ENCODE measurements at regions not wholly inside any gene's neighbourhood (a gene's known extent, or its start where the extent isn't known, plus 50 kb on each side); places are given as distances from the start of the nearest gene placed in this dataset.

GRCh38 chr18:39296293-39296888 is 1730.8 kb upstream of the CELF4 start:
- TF ChIP-seq FOXP2 (optimal IDR thresholded peaks at IDR 0.05; ENCODE audit: borderline replicate concordance, extremely low read depth, extremely low read length, insufficient read depth) (no peak), TAF1 (IDR thresholded peaks at IDR 0.05; ENCODE audit: borderline replicate concordance, insufficient read depth, low read length) (no peak), POLR2AphosphoS5 (IDR thresholded peaks at IDR 0.05; ENCODE audit: low read depth, low read length) (no peak), SIN3A (IDR thresholded peaks at IDR 0.05; ENCODE audit: borderline replicate concordance, insufficient read depth, low read length) (no peak)
- TF ChIP-seq, protein P1, sequence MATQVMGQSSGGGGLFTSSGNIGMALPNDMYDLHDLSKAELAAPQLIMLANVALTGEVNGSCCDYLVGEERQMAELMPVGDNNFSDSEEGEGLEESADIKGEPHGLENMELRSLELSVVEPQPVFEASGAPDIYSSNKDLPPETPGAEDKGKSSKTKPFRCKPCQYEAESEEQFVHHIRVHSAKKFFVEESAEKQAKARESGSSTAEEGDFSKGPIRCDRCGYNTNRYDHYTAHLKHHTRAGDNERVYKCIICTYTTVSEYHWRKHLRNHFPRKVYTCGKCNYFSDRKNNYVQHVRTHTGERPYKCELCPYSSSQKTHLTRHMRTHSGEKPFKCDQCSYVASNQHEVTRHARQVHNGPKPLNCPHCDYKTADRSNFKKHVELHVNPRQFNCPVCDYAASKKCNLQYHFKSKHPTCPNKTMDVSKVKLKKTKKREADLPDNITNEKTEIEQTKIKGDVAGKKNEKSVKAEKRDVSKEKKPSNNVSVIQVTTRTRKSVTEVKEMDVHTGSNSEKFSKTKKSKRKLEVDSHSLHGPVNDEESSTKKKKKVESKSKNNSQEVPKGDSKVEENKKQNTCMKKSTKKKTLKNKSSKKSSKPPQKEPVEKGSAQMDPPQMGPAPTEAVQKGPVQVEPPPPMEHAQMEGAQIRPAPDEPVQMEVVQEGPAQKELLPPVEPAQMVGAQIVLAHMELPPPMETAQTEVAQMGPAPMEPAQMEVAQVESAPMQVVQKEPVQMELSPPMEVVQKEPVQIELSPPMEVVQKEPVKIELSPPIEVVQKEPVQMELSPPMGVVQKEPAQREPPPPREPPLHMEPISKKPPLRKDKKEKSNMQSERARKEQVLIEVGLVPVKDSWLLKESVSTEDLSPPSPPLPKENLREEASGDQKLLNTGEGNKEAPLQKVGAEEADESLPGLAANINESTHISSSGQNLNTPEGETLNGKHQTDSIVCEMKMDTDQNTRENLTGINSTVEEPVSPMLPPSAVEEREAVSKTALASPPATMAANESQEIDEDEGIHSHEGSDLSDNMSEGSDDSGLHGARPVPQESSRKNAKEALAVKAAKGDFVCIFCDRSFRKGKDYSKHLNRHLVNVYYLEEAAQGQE (IDR thresholded peaks at IDR 0.05; ENCODE audit: insufficient read depth in 1 of 2, low read depth in 2 of 2, low read length in 2 of 2), result no peak

GRCh38 chr18:39276764-39277163 is 1711.2 kb upstream of the CELF4 start:
- TF ChIP-seq SIN3A (IDR thresholded peaks at IDR 0.05; ENCODE audit: borderline replicate concordance, insufficient read depth, low read length) (no peak), POLR2AphosphoS5 (IDR thresholded peaks at IDR 0.05; ENCODE audit: low read depth, low read length) (no peak), FOXP2 (optimal IDR thresholded peaks at IDR 0.05; ENCODE audit: borderline replicate concordance, extremely low read depth, extremely low read length, insufficient read depth) (no peak), TAF1 (IDR thresholded peaks at IDR 0.05; ENCODE audit: borderline replicate concordance, insufficient read depth, low read length) (no peak)
- TF ChIP-seq, protein P1 (IDR thresholded peaks at IDR 0.05; ENCODE audit: insufficient read depth in 1 of 2, low read depth in 2 of 2, low read length in 2 of 2), result no peak

DNA sequence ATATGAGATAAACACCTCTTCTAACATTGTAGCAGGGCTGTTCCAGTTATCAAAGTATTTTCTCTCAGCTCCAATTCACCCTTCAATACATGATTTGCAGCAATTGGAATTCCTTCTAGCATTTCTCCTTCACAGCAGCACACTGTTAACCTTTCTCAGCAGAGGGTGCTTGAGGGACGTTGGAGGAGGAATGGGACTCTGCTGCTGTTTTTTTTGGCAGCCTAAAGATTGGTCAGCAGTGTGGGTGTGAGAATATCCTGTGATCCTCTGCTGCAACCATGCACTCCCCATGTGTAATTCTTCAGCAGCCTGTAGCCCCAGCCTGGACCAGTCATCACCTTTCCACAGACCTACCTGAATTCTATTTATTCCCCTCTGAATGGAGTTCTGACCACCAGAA is 1708.9 kb upstream of the CELF4 start:
- no peak for TF ChIP-seq SIN3A (IDR thresholded peaks at IDR 0.05; ENCODE audit: borderline replicate concordance, insufficient read depth, low read length)
- TF ChIP-seq, protein P1 (IDR thresholded peaks at IDR 0.05; ENCODE audit: insufficient read depth in 1 of 2, low read depth in 2 of 2, low read length in 2 of 2), result no peak
- TF ChIP-seq TAF1 (IDR thresholded peaks at IDR 0.05; ENCODE audit: borderline replicate concordance, insufficient read depth, low read length), result no peak
- TF ChIP-seq POLR2AphosphoS5 (IDR thresholded peaks at IDR 0.05; ENCODE audit: low read depth, low read length), result no peak

GRCh38 chr18:39272230-39272629 is 1706.6 kb upstream of the CELF4 start:
- TF ChIP-seq, protein P1 (IDR thresholded peaks at IDR 0.05; ENCODE audit: insufficient read depth in 1 of 2, low read depth in 2 of 2, low read length in 2 of 2), result no peak
- TF ChIP-seq POLR2AphosphoS5 (IDR thresholded peaks at IDR 0.05; ENCODE audit: low read depth, low read length), result no peak
- TF ChIP-seq TAF1 (IDR thresholded peaks at IDR 0.05; ENCODE audit: borderline replicate concordance, insufficient read depth, low read length), result no peak
- TF ChIP-seq FOXP2 (optimal IDR thresholded peaks at IDR 0.05; ENCODE audit: borderline replicate concordance, extremely low read depth, extremely low read length, insufficient read depth), result no peak
- TF ChIP-seq SIN3A (IDR thresholded peaks at IDR 0.05; ENCODE audit: borderline replicate concordance, insufficient read depth, low read length), result no peak

DNA sequence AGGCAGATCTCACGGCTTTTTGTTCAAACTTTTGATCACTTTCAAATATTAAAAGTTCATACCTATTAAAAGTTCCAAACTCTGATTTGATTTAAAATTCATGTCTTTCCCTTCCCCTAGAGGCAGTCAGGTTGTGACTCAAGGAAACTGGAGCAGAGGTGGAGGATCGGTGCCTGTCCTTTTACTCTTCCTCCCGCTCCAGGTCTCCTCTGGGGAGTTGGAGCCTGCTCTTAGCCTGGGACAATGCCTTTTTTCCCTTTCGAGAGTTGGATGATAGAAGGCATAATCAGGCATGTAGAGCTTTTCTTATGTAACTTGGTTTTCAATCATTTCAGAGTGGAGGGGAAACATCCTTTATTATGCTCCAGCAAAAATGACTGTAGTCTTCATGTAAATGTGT is 1706.1 kb upstream of the CELF4 start:
- TF ChIP-seq, protein P1 (IDR thresholded peaks at IDR 0.05; ENCODE audit: insufficient read depth in 1 of 2, low read depth in 2 of 2, low read length in 2 of 2), result no peak
- TF ChIP-seq SIN3A (IDR thresholded peaks at IDR 0.05; ENCODE audit: borderline replicate concordance, insufficient read depth, low read length) (no peak), FOXP2 (optimal IDR thresholded peaks at IDR 0.05; ENCODE audit: borderline replicate concordance, extremely low read depth, extremely low read length, insufficient read depth) (no peak), POLR2AphosphoS5 (IDR thresholded peaks at IDR 0.05; ENCODE audit: low read depth, low read length) (no peak), TAF1 (IDR thresholded peaks at IDR 0.05; ENCODE audit: borderline replicate concordance, insufficient read depth, low read length) (no peak)

Measured in PFSK-1 (cell line).